Esophagus mucosa (tissue), 1 donor: ENCODE measurements at regions not wholly inside any gene's neighbourhood (a gene's known extent, or its start where the extent isn't known, plus 50 kb on each side); places are given as distances from the start of the nearest gene placed in this dataset.

Experiments
- ATAC-seq: fragments of 200-7000 bp; cut with Tn5 transposase; one replicate; pipeline ENCODE4 v1.9.1; 2020
- donor health status: DM: yes; HTN: yes; CAD: no.

GRCh38 chr16:54436346-54436745, 149.8 kb upstream of the IRX3 start:
- ATAC-seq = no peak

- no peak for ATAC-seq
Observed at GRCh38 chr16:54434859-54435258, 148.3 kb upstream of the IRX3 start.

GRCh38 chr16:54432897-54433229, 146.3 kb upstream of the IRX3 start:
- no peak for ATAC-seq

- ATAC-seq = no peak
Observed at GRCh38 chr16:54431997-54432896, 145.7 kb upstream of the IRX3 start.

GRCh38 chr16:54431041-54431996, 144.7 kb upstream of the IRX3 start:
- no peak for ATAC-seq

GRCh38 chr16:54430491-54431030, 144.0 kb upstream of the IRX3 start:
- no peak for ATAC-seq

- ATAC-seq = no peak
Observed at GRCh38 chr16:54429029-54429428, 142.4 kb upstream of the IRX3 start.

GRCh38 chr16:54426553-54426849, 139.9 kb upstream of the IRX3 start:
- ATAC-seq = no peak

GRCh38 chr16:54425681-54426552, 139.3 kb upstream of the IRX3 start:
- no peak for ATAC-seq

GRCh38 chr16:54425068-54425467, 138.5 kb upstream of the IRX3 start:
- ATAC-seq = no peak

GRCh38 chr16:54424043-54424451, 137.5 kb upstream of the IRX3 start:
- ATAC-seq = peak; percentile 77

GRCh38 chr16:54422569-54422978, 136.0 kb upstream of the IRX3 start:
- peak; percentile 68 for ATAC-seq

- no peak for ATAC-seq
Observed at GRCh38 chr16:54422159-54422558, 135.6 kb upstream of the IRX3 start.

GRCh38 chr16:54421220-54421619, 134.6 kb upstream of the IRX3 start:
- ATAC-seq = no peak

GRCh38 chr16:54418903-54419302, 132.3 kb upstream of the IRX3 start:
- no peak for ATAC-seq

GRCh38 chr16:54417384-54417783, 130.8 kb upstream of the IRX3 start:
- no peak for ATAC-seq

- ATAC-seq = no peak
Observed at GRCh38 chr16:54414671-54415070, 128.1 kb upstream of the IRX3 start.

GRCh38 chr16:54412777-54413455, 126.3 kb upstream of the IRX3 start:
- no peak for ATAC-seq

GRCh38 chr16:54412037-54412436, 125.5 kb upstream of the IRX3 start:
- ATAC-seq = no peak

GRCh38 chr16:54411544-54411943, 125.0 kb upstream of the IRX3 start:
- ATAC-seq = peak; percentile 25

GRCh38 chr16:54409982-54410381, 123.4 kb upstream of the IRX3 start:
- ATAC-seq = no peak

- ATAC-seq = no peak
Observed at GRCh38 chr16:54407596-54407995, 121.0 kb upstream of the IRX3 start.
